ENCODE measurements at regions not wholly inside any gene's neighbourhood (a gene's known extent, or its start where the extent isn't known, plus 50 kb on each side); places are given as distances from the start of the nearest gene placed in this dataset.

GRCh38 chrX:96449896-96450295 is 234.7 kb upstream of the DIAPH2 start:
- DNase-seq (ENCODE audit: low read depth), result no peak
- TF ChIP-seq CTCF (conservative IDR thresholded peaks at IDR 0.05; ENCODE audit: low read depth, low read length), result no peak
- no peak overlapping the region for H3K4me3 ChIP-seq (ENCODE audit: low read depth, low read length)

GRCh38 chrX:96453139-96453538 is 231.5 kb upstream of the DIAPH2 start:
- no peak for TF ChIP-seq CTCF (conservative IDR thresholded peaks at IDR 0.05; ENCODE audit: low read depth, low read length)
- peak; percentile 71 for DNase-seq (ENCODE audit: low read depth)
- no peak overlapping the region for H3K4me3 ChIP-seq (ENCODE audit: low read depth, low read length)

GRCh38 chrX:96455078-96455477 is 229.6 kb upstream of the DIAPH2 start:
- TF ChIP-seq CTCF (conservative IDR thresholded peaks at IDR 0.05; ENCODE audit: low read depth, low read length), result no peak
- no peak for DNase-seq (ENCODE audit: low read depth)
- no peak overlapping the region for H3K4me3 ChIP-seq (ENCODE audit: low read depth, low read length)

GRCh38 chrX:96464880-96465558 is 219.6 kb upstream of the DIAPH2 start:
- no peak for DNase-seq (ENCODE audit: low read depth)
- TF ChIP-seq CTCF (conservative IDR thresholded peaks at IDR 0.05; ENCODE audit: low read depth, low read length), result no peak
- H3K4me3 ChIP-seq (ENCODE audit: low read depth, low read length), result no peak overlapping the region

- no peak for TF ChIP-seq CTCF (conservative IDR thresholded peaks at IDR 0.05; ENCODE audit: low read depth, low read length)
- no peak for DNase-seq (ENCODE audit: low read depth)
Observed at GRCh38 chrX:96474029-96474740, 210.5 kb upstream of the DIAPH2 start.

GRCh38 chrX:96474741-96475125 is 209.9 kb upstream of the DIAPH2 start:
- no peak overlapping the region for H3K4me3 ChIP-seq (ENCODE audit: low read depth, low read length)
- DNase-seq (ENCODE audit: low read depth), result no peak
- no peak for TF ChIP-seq CTCF (conservative IDR thresholded peaks at IDR 0.05; ENCODE audit: low read depth, low read length)

More at GRCh38 chrX:96474029-96474740, 210.5 kb upstream of the DIAPH2 start:
- H3K4me3 ChIP-seq (ENCODE audit: low read depth, low read length), result no peak overlapping the region

GRCh38 chrX:96480081-96480480 is 204.6 kb upstream of the DIAPH2 start:
- TF ChIP-seq CTCF (conservative IDR thresholded peaks at IDR 0.05; ENCODE audit: low read depth, low read length), result no peak
- H3K4me3 ChIP-seq (ENCODE audit: low read depth, low read length), result no peak overlapping the region
- no peak for DNase-seq (ENCODE audit: low read depth)
